HK-2 (cell line): ENCODE measurements at regions not wholly inside any gene's neighbourhood (a gene's known extent, or its start where the extent isn't known, plus 50 kb on each side); places are given as distances from the start of the nearest gene placed in this dataset.
"Not testable (repeated sequence)": the region's sequence is repeated elsewhere in the genome, so short reads cannot be mapped to it uniquely, and the experiment has no call there.

Experiments used
- DNase-seq: peaks from one replicate; pipeline ENCODE4 v3.0.0-alpha.2; 2018; ENCODE audit not compliant: unreplicated experiment

- no peak for DNase-seq
These were observed 717.4 kb upstream of the SPRY2 start for GRCh38 chr13:81058211-81058915.

- no peak for DNase-seq
These were observed 710.9 kb upstream of the SPRY2 start for GRCh38 chr13:81051873-81052272.

- DNase-seq: no peak
These were observed 707.1 kb upstream of the SPRY2 start for GRCh38 chr13:81048026-81048461.

- DNase-seq: no peak
These were observed 700.8 kb upstream of the SPRY2 start for GRCh38 chr13:81041761-81042160.

GRCh38 chr13:81031996-81032395, 691.1 kb upstream of the SPRY2 start:
- no peak for DNase-seq

GRCh38 chr13:81025091-81025490, 684.2 kb upstream of the SPRY2 start:
- no peak for DNase-seq

GRCh38 chr13:81021284-81021840, 680.4 kb upstream of the SPRY2 start:
- no peak for DNase-seq

- DNase-seq: no peak
These were observed 679.1 kb upstream of the SPRY2 start for GRCh38 chr13:81020010-81020409.

DNA sequence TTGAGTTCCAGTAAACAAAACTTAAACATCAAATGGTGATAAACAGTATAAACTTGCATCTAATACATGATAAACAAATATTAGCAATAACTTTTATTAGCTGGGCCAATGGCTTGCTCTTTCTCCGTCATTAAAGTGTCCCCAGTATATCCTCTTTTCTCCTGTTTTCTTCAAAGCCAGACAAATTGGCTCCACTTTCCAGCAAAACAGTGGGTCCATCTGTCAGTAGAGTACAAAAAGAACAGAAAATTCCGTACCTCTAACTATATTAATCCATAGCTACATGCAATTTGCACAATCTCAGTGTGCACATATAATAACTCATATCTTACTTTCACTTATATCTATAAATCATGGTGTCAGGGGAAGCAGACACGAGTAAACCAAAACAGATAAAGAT, 678.0 kb upstream of the SPRY2 start:
- no peak for DNase-seq

DNA sequence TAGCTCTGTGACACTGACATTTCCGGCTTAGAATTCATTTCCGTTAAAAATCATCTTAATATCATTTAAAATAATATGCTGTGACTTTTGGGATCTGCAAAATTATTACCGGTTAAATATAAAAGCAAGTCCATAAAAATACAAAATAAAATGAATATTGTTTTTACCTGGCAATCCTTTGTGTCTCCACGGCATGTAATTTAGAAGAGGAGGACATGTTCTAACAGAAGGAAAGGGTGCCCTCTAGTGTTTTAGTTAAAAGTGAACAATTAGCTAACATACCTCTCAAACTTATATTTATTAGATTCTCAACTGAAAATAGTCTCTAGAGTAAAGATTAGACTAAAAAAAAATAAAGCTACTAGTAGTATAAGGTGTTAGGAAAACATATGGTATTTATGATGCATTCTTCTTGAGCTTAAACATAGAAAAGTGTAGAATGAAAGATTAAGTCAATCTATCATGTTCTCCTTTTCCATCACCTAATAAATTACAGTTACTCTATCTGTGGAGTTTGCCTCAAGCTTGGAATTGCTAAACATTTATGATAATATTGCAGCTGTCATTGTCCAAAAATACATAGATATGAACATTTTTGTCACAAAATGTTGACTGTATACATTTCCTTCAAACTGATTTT, 676.7 kb upstream of the SPRY2 start:
- DNase-seq: no peak

DNA sequence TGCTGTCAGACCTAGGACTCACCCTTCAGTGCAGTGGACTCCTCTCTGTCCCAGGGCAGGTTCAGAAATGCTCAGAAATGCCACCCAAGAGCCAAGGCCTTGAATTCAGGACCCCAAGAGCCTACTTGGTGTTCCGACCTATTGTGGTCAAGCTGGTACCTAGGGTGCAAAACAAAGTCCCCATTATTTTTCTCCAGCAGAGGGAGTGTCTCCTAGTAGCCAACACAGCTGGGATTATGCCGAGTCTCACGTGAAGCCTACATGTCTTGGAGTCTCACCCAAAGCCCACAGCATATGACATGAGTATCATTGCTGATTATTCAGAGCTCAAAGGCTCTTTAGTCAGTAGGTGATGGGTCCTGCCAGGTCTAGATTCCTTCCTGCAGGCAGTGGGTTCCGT, 671.1 kb upstream of the SPRY2 start:
- DNase-seq: no peak

- DNase-seq: no peak
These were observed 661.0 kb upstream of the SPRY2 start for GRCh38 chr13:81001828-81002385.

DNA sequence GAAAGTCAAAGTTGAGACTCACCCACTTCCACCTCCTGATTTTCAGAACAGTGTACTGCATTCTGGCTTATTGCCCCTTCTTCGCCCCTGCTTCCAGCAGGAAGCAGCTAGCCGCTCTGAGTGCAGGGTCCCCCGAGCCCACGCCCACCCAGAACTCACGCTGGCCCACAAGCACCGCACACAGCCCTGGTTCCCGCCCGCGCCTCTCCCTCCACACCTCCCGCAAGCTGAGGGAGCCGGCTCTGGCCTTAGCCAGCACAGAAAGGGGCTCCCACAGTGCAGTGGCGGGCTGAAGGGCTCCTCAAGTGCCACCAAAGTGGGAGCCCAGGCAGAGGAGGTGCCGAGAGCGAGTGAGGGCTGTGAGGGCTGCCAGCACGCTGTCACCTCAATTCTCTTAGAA, 657.7 kb upstream of the SPRY2 start:
- DNase-seq: not testable (repeated sequence)

GRCh38 chr13:80989747-80990146, 648.8 kb upstream of the SPRY2 start:
- DNase-seq: no peak

- no peak for DNase-seq
These were observed 648.3 kb upstream of the SPRY2 start for GRCh38 chr13:80989241-80989640.

- no peak for DNase-seq
These were observed 647.6 kb upstream of the SPRY2 start for GRCh38 chr13:80988391-80989151.

GRCh38 chr13:80979035-80979641, 638.2 kb upstream of the SPRY2 start:
- DNase-seq: peak; percentile 17

GRCh38 chr13:80977168-80977567, 636.2 kb upstream of the SPRY2 start:
- no peak for DNase-seq

DNA sequence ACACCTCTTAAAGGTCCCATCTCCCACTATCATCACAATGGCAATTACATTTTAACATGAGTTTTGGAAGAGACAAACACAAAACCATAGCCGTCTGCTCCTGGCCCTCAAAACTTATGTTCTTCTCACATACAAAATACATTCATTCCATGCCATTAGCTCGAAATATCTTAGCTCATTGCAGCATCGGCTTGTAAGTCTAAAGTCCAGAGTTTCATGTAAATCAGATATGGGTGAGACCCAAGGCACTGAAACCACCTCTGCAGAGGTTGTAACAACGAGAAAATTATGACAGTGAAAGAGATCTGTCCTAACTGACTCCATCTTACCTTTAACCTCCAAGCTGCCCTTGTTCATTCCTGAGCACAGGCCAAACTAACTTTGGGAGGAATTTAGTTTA, 635.0 kb upstream of the SPRY2 start:
- no peak for DNase-seq

GRCh38 chr13:80973721-80974120, 632.8 kb upstream of the SPRY2 start:
- no peak for DNase-seq

DNA sequence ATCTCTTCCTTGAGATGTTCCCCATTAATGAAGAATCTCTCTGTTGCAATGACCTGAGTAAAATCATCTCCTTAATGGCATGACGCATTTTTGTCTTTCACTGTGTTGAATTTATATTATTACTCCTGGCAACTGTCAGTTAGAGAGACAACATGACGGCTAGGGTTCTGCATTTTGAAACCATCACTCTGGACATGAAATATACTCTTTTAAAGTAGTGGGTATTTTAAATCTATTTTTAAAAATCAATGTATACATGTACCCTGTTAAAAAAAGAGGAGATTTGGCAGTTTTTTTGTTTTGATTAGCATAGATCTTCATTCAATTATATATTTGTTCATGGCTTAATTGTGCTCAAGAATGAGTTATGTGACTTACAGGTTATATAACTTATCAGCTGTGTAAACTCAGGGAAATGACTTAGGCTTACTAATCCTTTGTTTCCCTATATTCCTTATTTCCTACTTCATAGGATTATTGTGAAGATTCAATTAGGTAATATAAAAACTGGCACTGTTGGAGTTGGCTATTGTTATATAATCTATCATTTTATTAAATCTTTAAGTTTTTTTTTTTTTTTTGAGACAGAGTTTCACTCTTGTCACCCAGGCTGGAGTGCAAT, 632.0 kb upstream of the SPRY2 start:
- DNase-seq: no peak
